ENCODE measurements at regions not wholly inside any gene's neighbourhood (a gene's known extent, or its start where the extent isn't known, plus 50 kb on each side); places are given as distances from the start of the nearest gene placed in this dataset.

DNA sequence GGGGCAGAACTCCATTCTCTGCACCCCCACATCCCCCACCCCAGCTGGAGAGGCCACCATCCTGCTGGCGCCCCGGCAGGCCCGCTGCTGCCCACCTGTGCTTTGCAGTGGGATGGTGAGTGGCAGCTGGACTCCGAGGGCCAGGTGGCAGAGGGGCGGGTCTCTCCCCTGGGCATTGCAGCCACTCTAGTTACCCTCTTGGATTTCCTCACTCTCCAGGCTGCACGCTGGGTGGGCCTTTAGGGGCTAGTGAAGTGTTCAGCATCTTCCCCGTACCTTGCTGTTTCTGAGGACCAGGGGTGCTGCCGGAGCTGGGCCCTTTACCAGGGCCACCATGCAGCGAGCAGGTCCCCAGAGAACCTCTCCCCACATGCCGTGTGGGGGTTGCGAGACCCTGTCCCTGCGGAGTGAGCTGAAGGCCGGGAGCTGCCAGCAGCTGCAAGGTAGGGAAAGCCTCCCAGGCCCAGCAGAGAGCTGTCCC lies 88.4 kb upstream of the SH3PXD2B start:
- no peak overlapping the region for H3K4me3 Mint-ChIP-seq (ENCODE audit: low read depth)
- no peaks in the 10 kb centered on the region for H3K36me3 Mint-ChIP-seq (ENCODE audit: insufficient read depth)
- H3K27me3 Mint-ChIP-seq: peaks cover 43% of the 10 kb centered on the region
- no peak overlapping the region for H3K27ac Mint-ChIP-seq
- peak; percentile 3 for DNase-seq (ENCODE audit: low spot score, unreplicated experiment)
- peaks cover 7% of the 10 kb centered on the region for H3K4me1 Mint-ChIP-seq (ENCODE audit: low read depth)
- peaks cover 2% of the 10 kb centered on the region for H3K9me3 Mint-ChIP-seq (ENCODE audit: low read depth)
- TF ChIP-seq, protein P1, sequence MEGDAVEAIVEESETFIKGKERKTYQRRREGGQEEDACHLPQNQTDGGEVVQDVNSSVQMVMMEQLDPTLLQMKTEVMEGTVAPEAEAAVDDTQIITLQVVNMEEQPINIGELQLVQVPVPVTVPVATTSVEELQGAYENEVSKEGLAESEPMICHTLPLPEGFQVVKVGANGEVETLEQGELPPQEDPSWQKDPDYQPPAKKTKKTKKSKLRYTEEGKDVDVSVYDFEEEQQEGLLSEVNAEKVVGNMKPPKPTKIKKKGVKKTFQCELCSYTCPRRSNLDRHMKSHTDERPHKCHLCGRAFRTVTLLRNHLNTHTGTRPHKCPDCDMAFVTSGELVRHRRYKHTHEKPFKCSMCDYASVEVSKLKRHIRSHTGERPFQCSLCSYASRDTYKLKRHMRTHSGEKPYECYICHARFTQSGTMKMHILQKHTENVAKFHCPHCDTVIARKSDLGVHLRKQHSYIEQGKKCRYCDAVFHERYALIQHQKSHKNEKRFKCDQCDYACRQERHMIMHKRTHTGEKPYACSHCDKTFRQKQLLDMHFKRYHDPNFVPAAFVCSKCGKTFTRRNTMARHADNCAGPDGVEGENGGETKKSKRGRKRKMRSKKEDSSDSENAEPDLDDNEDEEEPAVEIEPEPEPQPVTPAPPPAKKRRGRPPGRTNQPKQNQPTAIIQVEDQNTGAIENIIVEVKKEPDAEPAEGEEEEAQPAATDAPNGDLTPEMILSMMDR (IDR thresholded peaks at IDR 0.05; ENCODE audit: unreplicated experiment): no peak

DNA sequence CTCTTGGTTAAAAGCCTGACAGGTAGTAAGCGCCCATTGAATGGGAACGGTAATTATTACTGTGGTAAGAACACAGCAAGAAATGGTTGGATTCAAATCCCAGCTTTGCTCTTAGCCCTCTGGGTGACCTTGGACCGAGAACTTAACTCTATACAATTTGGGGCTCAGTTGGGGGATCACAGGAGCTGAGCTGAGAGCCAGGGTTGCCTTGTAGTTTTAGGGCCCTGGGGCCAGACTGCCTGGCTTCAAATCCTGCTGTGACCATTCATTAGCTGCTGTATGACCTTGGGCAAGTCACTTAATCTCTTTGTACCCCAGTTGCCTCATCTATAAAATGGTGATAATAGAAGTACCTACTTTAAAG lies 87.4 kb upstream of the SH3PXD2B start:
- no peak overlapping the region for H3K27ac Mint-ChIP-seq

DNA sequence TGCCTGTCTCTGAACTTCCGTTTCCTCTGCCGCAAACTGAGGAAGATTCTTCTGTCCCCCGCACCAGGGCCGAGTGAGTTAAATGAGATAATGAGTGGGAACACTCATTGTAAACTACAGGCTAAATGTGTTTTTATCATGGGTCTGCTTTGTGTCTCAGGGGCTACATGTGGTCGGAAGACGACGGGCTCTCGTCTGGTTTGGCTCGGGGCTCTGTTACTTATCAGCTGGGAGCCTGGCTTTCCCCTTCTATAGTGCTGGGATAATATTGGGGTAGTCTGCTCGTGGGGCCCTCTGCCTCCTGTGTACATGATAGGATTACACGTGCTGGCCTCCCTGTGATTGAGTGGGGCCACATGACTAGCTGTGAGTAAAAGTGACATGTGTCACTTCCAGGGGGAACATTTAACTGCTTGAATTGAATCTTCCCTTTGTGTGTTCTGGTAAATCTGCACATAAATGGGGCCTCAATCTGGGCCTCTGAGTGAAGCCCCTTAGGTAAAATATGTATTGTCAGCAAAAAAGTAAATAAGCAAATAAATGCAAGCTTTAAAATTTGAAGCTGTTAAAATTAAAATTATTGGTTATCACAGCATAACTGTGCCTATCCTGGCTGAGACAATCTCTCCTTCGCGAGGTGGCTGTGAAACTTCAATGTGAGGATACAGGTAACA lies 86.9 kb upstream of the SH3PXD2B start:
- TF ChIP-seq, protein P1 (IDR thresholded peaks at IDR 0.05; ENCODE audit: unreplicated experiment): no peak
- peaks cover 31% of the 10 kb centered on the region for H3K27me3 Mint-ChIP-seq
- H3K4me3 Mint-ChIP-seq (ENCODE audit: low read depth): no peak overlapping the region
- H3K27ac Mint-ChIP-seq: no peak overlapping the region
- peaks cover 5% of the 10 kb centered on the region for H3K4me1 Mint-ChIP-seq (ENCODE audit: low read depth)
- peak; percentile 4 for DNase-seq (ENCODE audit: low spot score, unreplicated experiment)
- H3K9me3 Mint-ChIP-seq (ENCODE audit: low read depth): no peaks in the 10 kb centered on the region
- H3K36me3 Mint-ChIP-seq (ENCODE audit: insufficient read depth): no peaks in the 10 kb centered on the region

More for the DNA sequence above, 87.4 kb upstream of the SH3PXD2B start:
- TF ChIP-seq, protein P1 (IDR thresholded peaks at IDR 0.05; ENCODE audit: unreplicated experiment): no peak
- peaks cover 36% of the 10 kb centered on the region for H3K27me3 Mint-ChIP-seq
- DNase-seq (ENCODE audit: low spot score, unreplicated experiment): no peak
- H3K4me3 Mint-ChIP-seq (ENCODE audit: low read depth): no peak overlapping the region
- no peaks in the 10 kb centered on the region for H3K36me3 Mint-ChIP-seq (ENCODE audit: insufficient read depth)
- peaks cover 5% of the 10 kb centered on the region for H3K4me1 Mint-ChIP-seq (ENCODE audit: low read depth)
- peaks cover 2% of the 10 kb centered on the region for H3K9me3 Mint-ChIP-seq (ENCODE audit: low read depth)

DNA sequence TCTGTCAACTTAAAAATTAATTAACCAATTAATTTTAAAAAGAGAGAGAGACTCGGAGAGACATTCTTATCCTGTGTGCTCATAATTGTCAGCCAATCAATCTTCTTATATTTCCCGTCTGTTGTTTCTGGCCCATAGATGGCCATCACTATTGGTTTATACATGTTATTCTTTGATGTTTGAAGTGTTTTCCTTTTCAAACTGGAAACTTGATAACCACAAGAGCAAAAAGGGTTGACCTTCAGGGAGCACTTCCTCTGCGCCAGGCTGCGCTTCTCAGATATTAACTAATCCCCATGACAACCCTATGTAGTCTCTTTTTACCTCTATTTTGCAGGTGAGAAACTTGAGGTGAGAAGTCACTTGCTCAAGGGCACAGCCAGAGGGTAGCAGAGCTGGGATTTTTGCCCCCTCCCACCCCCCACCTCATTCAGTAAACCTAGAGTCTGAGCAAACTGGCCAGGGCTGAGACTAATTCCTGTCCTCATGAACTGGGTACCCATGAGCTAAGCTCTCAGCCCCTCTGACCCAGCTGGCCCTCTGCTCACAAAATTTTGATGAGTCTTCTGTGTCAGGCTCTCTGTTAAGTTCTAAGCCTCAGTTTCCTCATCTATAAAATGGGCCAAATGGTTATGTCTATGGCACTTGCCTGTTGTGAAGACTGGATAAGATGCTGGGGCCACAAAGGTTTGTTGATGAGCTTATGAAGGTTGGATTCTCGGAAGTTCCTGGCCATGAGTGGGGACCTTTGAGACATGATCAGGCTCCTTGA lies 86.0 kb upstream of the SH3PXD2B start:
- Mint-ChIP-seq H3K4me1 (ENCODE audit: low read depth) (peaks cover 5% of the 10 kb centered on the region), H3K36me3 (ENCODE audit: insufficient read depth) (no peaks in the 10 kb centered on the region), H3K27me3 (peaks cover 21% of the 10 kb centered on the region), H3K27ac (no peak overlapping the region), H3K9me3 (ENCODE audit: low read depth) (no peaks in the 10 kb centered on the region), H3K4me3 (ENCODE audit: low read depth) (no peak overlapping the region)
- TF ChIP-seq, protein P1 (IDR thresholded peaks at IDR 0.05; ENCODE audit: unreplicated experiment): no peak
- peak; percentile 0 for DNase-seq (ENCODE audit: low spot score, unreplicated experiment)

DNA sequence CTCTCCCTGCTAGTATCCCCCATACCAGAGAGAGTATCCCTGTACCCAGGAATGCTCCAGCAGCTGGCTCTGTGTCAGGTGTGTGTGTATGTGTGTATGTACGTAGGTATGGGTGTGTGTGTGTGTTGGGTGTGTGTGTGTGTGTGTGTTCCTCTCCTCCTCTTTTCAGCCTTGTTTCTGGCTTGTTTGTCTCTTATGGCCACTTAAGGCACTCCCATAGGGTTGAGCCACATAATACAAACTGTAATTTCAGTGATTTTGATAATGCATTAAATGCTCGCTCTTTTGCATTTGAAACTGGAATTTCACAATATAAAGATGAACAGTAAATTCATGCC lies 80.8 kb upstream of the SH3PXD2B start:
- no peaks in the 10 kb centered on the region for H3K9me3 Mint-ChIP-seq (ENCODE audit: low read depth)
- DNase-seq (ENCODE audit: low spot score, unreplicated experiment): no peak
- H3K4me1 Mint-ChIP-seq (ENCODE audit: low read depth): peaks cover 8% of the 10 kb centered on the region
- H3K36me3 Mint-ChIP-seq (ENCODE audit: insufficient read depth): no peaks in the 10 kb centered on the region
- H3K4me3 Mint-ChIP-seq (ENCODE audit: low read depth): no peak overlapping the region
- H3K27me3 Mint-ChIP-seq: peaks cover 20% of the 10 kb centered on the region
- no peak overlapping the region for H3K27ac Mint-ChIP-seq
- TF ChIP-seq, protein P1 (IDR thresholded peaks at IDR 0.05; ENCODE audit: unreplicated experiment): no peak
